GM19025 (cell line): ENCODE measurements at regions not wholly inside any gene's neighbourhood (a gene's known extent, or its start where the extent isn't known, plus 50 kb on each side); places are given as distances from the start of the nearest gene placed in this dataset.

ENCODE experiments used
- ATAC-seq: cut with Tn5 transposase; IDR thresholded peaks from one replicate; pipeline ENCODE4 v1.9.1; 2021; ENCODE audit warnings: mild to moderate bottlenecking, low read depth, moderate library complexity; ENCODE audit not compliant: unreplicated experiment

DNA sequence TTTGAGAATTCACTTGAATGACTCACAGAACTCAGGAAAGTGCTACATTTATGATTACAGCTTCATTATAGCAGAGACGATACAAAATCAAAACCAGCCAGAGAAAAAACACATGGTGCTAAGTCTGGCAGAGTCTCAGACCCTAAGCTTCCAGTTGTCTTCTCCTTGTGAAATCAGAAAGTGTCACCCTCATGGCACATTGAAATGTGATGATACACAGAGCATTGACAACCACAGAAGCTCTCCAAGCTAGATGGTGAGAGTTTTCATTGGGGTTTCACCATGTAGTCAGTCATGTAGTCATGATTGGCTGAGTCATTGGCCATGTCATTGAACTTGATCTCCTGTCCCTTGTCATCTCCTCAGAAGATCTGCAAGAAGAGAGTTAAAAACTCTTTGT, 526.6 kb downstream of the MRPL39 start:
- ATAC-seq = no peak

DNA sequence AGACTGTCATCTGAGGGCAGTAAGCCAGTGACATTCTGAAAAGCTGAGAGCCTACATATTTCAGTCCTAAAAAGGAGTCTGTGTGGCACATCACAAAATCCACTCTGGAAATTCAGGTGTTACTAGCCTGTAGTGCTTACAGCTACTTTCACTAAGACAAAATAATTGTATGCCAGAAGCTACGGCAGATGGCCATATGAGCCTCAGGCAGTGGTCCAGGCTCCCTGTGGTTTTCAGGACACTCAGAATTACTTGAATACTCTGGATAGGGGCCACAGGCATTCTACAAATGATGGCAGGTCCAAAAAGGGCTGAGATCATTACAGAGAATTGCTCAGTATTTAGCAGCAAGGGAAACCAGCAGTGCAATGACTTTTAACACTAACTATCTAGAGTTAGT, 527.1 kb downstream of the MRPL39 start:
- ATAC-seq = no peak

DNA sequence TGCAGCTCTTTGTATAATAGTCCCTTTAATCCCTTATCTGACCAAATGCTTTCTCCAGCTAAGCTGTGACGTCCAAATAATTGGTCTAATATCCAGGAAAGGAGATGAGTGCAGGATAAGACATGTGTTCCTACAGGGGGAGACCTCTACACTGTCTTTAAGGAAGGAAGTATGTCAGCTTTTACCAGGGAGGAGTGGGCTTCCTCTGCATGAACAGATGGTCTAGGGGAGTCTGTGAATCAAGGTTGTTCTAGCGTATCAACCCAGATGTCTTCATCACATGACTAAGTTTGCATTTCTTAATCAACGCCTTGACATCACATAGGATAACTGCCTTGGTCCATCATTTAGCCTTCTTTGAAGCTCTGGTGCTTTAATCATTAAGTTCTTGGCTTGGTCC, 528.2 kb downstream of the MRPL39 start:
- no peak for ATAC-seq

DNA sequence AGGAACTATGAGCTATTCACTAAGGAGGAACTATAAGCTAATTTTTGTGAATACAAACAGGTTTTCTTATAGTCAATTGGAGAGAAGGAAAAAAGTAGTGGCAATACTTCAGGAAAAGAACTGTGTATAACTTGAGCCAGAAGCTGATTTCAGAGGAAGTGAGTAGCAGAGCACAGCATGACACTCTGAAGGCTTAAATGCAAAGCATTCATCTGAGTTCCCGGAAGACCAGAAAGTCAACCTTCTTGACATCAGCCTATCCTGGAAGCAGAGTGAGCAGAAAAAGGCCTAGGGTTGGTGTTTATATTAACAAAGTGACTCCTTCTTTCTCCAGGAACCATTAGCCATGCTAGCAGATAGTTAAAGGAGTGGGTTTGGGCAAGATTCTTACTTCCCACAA, 545.2 kb downstream of the MRPL39 start:
- ATAC-seq = peak; percentile 61

GRCh38 chr21:25054689-25055088, 552.6 kb downstream of the MRPL39 start:
- no peak for ATAC-seq

DNA sequence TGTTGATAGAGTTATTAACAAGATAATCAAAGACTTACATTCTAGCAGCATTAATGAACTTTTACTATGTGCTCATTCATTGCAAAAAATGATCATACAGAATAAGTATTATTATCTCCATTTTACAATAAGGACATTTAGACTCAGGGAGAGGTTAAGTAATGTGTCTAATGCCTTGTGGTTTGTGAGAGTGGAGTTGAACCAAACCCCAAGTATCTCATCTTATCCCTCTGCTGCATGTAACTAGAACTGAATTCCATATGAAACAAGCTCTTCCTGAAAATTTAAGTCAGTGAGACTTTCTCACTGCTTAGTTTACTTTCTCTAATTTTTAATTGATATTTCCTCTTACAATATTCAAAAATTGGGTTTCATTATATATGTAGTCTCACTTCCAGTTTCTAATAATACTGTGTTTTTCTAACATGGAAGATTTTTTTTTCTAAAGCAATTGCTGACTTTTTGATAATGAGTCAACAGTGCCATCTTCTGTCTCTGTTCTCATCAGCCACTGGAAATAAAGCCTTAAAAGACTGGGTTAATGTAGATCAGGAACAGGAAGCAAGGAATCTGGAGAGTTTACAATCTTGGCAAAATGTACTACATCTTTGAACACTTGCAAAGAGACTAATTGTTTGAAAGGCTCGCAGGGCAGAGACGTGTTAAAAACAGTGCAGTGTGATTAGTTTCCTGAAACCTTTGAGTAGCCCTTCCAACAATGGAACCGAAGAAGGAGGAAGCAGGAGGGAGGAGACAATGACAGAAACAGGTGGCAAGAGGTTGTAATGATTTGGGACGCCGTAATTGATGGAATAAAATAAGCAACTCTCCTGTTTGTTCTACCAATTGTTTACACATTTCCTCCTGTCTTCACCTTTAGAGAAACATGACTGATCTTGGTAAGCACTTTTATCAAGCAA, 567.6 kb downstream of the MRPL39 start:
- peak; percentile 92 for ATAC-seq

DNA sequence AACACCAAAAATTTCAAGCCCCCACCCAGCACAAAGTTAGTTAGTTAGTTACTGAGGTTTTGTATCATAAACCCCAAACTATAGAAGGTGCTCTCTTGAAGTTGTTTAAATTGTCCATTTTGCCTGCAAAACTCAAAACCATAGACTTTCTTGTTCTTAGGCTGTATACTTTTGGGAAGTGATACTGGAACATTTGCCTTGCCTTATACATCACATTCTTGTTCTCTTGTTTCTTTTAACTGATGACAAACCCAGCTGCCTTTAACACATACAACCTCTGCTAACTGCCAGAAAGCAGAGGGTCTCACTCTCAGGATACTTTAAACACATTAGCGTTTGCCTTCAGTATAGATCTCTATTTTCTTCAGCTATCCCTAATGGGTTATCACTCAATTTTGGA, 570.5 kb downstream of the MRPL39 start:
- no peak for ATAC-seq

DNA sequence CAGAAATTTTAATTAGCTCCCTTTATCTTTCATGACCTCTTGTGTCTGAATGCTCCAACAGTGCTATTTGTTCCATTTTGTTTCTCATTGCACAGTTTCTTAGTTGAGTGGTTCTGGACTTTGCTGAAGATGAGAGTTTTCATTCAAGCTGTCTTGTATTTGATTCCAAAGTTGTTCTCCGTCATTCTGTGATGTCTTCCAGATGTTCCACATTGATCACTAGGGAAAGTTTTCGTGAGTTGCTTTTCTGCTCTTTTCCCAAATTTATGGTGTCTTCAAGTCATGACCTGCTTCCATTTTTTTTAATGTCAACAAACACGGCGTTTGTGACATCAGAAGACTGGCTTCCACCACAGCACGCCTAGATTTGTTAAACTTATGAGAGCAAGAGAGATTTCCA, 575.5 kb downstream of the MRPL39 start:
- ATAC-seq = no peak

DNA sequence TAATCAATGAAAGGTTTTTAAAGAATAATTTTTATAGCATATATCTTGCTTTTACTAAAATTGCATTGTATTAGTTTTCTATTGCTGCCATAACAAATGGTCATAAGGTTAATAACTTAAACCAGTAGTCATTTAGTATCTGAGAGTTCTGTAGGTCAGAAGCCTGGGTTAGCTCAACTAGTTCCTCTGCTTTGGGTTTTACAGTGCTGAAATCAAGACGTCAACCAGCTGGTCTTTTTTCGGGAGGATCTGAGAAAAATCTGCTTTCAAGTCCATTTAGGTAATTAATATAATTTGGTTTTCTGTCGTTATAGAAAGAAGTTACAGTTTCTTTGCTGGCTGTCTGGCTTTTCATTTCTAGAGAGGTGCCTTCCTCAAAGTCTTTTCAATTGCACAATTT, 577.7 kb downstream of the MRPL39 start:
- no peak for ATAC-seq

GRCh38 chr21:25025596-25025995, 581.7 kb downstream of the MRPL39 start:
- ATAC-seq = no peak

GRCh38 chr21:25024639-25025038, 582.6 kb downstream of the MRPL39 start:
- no peak for ATAC-seq

DNA sequence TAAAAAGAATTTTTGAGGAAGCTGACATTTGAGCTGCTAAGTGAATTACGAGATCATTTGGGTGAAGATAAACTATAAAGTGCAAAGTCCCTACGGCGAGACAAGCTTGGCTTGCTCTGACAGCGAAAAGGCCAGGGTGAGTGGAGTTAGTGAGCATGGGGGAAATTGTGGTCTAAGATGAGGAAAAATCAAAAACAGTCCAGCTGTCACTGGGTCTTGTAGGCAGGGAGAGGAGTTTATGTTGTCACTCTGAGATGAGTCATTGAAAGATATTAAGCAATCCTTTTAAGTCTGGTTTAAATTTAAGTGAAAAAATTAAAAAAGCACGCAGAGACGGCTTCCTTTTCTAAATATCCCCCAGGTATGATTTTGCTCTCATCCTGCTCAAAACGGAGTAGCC, 601.9 kb downstream of the MRPL39 start:
- ATAC-seq = no peak

GRCh38 chr21:25002676-25003075, 604.6 kb downstream of the MRPL39 start:
- no peak for ATAC-seq

DNA sequence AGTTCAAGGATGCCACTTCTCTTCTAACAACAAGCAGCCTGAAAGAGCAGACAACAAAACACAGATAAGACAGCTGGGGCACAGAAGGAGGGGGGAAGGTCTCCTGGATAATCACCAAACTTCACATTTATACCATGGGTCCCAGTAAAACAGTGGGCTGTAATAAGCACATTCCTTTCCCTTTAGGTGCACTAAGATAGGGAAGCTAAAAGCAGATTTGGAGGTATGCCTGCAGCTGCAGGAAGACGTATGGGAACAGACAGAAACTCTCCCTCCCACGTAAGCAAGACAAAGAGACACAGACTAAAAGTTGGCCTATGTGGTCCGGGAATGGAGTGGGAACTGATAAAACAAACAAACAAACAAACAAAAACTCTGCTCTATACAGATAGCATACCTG, 612.1 kb downstream of the MRPL39 start:
- ATAC-seq = no peak

DNA sequence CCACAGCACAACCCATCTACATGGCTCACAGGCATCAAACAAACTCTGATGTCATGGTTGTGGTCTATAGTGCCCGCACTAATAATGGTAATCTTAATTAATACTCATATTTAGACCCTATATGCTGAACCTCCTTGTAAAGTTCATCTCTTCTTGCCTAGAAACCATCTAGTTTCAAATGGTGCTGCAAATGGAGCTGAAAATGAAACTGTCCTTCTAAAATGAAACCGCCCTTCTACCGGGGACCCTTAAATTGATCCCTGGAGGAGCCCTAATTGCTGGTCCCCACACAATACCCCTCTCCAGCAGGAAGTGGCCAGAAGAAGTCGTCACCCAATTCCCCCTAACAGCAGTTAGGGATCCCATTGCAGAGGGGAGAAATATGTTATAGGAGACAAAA, 612.6 kb downstream of the MRPL39 start:
- ATAC-seq = peak; percentile 56

DNA sequence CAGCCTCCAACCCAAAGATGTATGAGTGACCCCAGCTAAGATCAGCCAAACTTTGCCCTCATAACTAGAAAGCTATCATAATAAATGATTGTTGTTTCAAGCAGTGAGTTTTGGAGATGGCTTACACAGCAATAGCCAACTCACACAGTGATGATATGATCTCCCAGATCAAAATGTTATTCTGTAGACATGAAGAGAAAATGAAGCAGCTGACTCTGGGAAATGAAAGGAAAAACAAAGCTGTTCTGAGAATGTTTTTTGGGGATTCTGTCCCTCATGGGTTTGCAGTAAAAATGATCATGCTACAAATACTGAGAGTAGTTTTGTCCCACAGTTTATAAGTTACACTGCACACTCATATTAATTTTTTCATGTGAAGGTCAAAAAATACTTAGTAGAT, 617.8 kb downstream of the MRPL39 start:
- no peak for ATAC-seq

- no peak for ATAC-seq
Observed at GRCh38 chr21:24988941-24989340, 618.3 kb downstream of the MRPL39 start.

- no peak for ATAC-seq
Observed at GRCh38 chr21:24976238-24976637, 631.0 kb downstream of the MRPL39 start.

GRCh38 chr21:24969068-24969467, 638.2 kb downstream of the MRPL39 start:
- no peak for ATAC-seq

- peak; percentile 92 for ATAC-seq
Observed at GRCh38 chr21:24955275-24955961, 651.9 kb downstream of the MRPL39 start.

DNA sequence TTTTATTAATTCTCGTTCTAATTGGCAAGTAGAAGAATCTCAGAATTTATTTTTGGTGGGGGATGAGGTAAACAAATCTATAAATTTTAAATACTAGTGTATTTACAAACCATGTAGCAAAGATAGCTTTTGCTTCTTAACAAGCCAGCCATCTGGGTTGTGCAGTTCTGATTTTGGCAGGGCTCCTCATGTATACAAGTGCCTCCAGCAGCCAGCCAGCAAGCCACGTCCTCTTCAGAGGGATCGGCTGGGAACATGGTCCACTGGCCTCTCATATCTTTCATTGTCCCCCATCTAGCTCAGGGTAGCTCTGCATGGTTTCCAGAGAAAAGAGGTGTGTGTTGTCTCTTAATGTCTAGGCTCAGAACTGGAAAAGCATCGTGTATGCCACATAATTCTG, 659.1 kb downstream of the MRPL39 start:
- ATAC-seq = no peak

- no peak for ATAC-seq
Observed at GRCh38 chr21:24945910-24946309, 661.4 kb downstream of the MRPL39 start.
